C4-2B (cell line): ENCODE measurements at regions not wholly inside any gene's neighbourhood (a gene's known extent, or its start where the extent isn't known, plus 50 kb on each side); places are given as distances from the start of the nearest gene placed in this dataset.

ENCODE experiments used
- ZFX ChIP-seq: fragments of 450-650 bp; IDR thresholded peaks from 2 replicates; pipeline ENCODE4 v1.6.1; 2017
- TF ChIP-seq, protein P1 (sequence below): fragments of 450-650 bp; conservative IDR thresholded peaks from 2 replicates; pipeline ENCODE4 v1.5.1; 2017; ENCODE audit warnings: mild to moderate bottlenecking

GRCh38 chr9:107630156-107630555 is 140.6 kb upstream of the KLF4 start:
- TF ChIP-seq, protein P1, sequence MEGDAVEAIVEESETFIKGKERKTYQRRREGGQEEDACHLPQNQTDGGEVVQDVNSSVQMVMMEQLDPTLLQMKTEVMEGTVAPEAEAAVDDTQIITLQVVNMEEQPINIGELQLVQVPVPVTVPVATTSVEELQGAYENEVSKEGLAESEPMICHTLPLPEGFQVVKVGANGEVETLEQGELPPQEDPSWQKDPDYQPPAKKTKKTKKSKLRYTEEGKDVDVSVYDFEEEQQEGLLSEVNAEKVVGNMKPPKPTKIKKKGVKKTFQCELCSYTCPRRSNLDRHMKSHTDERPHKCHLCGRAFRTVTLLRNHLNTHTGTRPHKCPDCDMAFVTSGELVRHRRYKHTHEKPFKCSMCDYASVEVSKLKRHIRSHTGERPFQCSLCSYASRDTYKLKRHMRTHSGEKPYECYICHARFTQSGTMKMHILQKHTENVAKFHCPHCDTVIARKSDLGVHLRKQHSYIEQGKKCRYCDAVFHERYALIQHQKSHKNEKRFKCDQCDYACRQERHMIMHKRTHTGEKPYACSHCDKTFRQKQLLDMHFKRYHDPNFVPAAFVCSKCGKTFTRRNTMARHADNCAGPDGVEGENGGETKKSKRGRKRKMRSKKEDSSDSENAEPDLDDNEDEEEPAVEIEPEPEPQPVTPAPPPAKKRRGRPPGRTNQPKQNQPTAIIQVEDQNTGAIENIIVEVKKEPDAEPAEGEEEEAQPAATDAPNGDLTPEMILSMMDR: no peak
- TF ChIP-seq ZFX: no peak
